A673 (cell line): ENCODE measurements at regions not wholly inside any gene's neighbourhood (a gene's known extent, or its start where the extent isn't known, plus 50 kb on each side); places are given as distances from the start of the nearest gene placed in this dataset.
"Not testable (repeated sequence)": the region's sequence is repeated elsewhere in the genome, so short reads cannot be mapped to it uniquely, and the experiment has no call there.

ENCODE experiments used
- BruUV-seq: library from RNA; stranded (reverse); fragments of 400-500 nt; replicated peaks from 2 replicates; lab custom pipeline; 2021; lab: Mats Ljungman, UMichigan
- CTCF ChIA-PET: fragments of 300-600 bp; sonication (Branson Sonifier 250); formaldehyde crosslinking; loops from one replicate; lab custom pipeline; 2022; ENCODE audit warnings: antibody characterized with exemption; lab: Charles Lee
- POLR2A ChIA-PET: fragments of 300-600 bp; sonication (Branson Sonifier 250); formaldehyde crosslinking; loops from one replicate; lab custom pipeline; 2022; ENCODE audit warnings: antibody characterized with exemption; ENCODE audit not compliant: low non-redundant PET; lab: Charles Lee
- DNase-seq: peaks from one replicate; pipeline ENCODE4 v3.0.0-alpha.2; 2015; ENCODE audit warnings: low spot score
- H3K27ac ChIP-seq: fragments of 200-600 bp; sonication (generic); 2 replicates; pipeline ENCODE4 v1.5.1; 2016; ENCODE audit warnings: mixed run types, low read depth, mild to moderate bottlenecking, mixed read lengths, antibody characterized with exemption, low read length; ENCODE audit not compliant: poor library complexity, severe bottlenecking
- H3K27me3 ChIP-seq: fragments of 200-600 bp; sonication (generic); replicated peaks from 2 replicates; pipeline ENCODE4 v1.6.1; 2017; ENCODE audit warnings: mixed run types, low read depth, mild to moderate bottlenecking, mixed read lengths, antibody characterized with exemption, low read length; ENCODE audit not compliant: insufficient read depth, poor library complexity
- H3K36me3 ChIP-seq: fragments of 200-600 bp; sonication (generic); 2 replicates; pipeline ENCODE4 v1.6.1; 2016; ENCODE audit warnings: mixed run types, mild to moderate bottlenecking, mixed read lengths, antibody characterized with exemption, low read length; ENCODE audit not compliant: insufficient read depth, poor library complexity, severe bottlenecking
- H3K4me1 ChIP-seq: fragments of 200-600 bp; sonication (generic); 2 replicates; pipeline ENCODE4 v1.6.1; 2017; ENCODE audit warnings: mixed run types, mild to moderate bottlenecking, mixed read lengths, antibody characterized with exemption, low read length; ENCODE audit not compliant: insufficient read depth, poor library complexity, severe bottlenecking
- H3K4me3 ChIP-seq: fragments of 200-600 bp; sonication (generic); 2 replicates; pipeline ENCODE4 v1.5.1; 2016; ENCODE audit warnings: low read depth, mixed run types, mild to moderate bottlenecking, mixed read lengths, low read length; ENCODE audit not compliant: poor library complexity, severe bottlenecking
- H3K9me3 ChIP-seq: fragments of 200-600 bp; sonication (generic); 2 replicates; pipeline ENCODE4 v1.6.1; 2016; ENCODE audit warnings: mixed run types, low read depth, mild to moderate bottlenecking, mixed read lengths, antibody characterized with exemption, low read length; ENCODE audit not compliant: poor library complexity, severe bottlenecking
- CTCF ChIP-seq: fragments of 300-800, 200-600 bp; sonication (generic); conservative IDR thresholded peaks from 2 replicates; pipeline ENCODE4 v1.5.1; 2017; ENCODE audit warnings: low read depth, mild to moderate bottlenecking, antibody characterized with exemption, low read length, moderate library complexity, mixed read lengths
- EZH2 ChIP-seq: fragments of 200-600 bp; sonication (generic); IDR thresholded peaks from 2 replicates; pipeline ENCODE4 v1.6.1; 2017; ENCODE audit warnings: borderline replicate concordance, low read depth, mild to moderate bottlenecking, mixed read lengths, antibody characterized with exemption, low read length; ENCODE audit not compliant: poor library complexity, severe bottlenecking
- intact Hi-C: fragments of 100-400 bp; cut with micrococcal nuclease; formaldehyde crosslinking; loops from one replicate; pipeline ENCODE4 v1.10.0; 2022; ENCODE audit not compliant: unreplicated experiment

DNA sequence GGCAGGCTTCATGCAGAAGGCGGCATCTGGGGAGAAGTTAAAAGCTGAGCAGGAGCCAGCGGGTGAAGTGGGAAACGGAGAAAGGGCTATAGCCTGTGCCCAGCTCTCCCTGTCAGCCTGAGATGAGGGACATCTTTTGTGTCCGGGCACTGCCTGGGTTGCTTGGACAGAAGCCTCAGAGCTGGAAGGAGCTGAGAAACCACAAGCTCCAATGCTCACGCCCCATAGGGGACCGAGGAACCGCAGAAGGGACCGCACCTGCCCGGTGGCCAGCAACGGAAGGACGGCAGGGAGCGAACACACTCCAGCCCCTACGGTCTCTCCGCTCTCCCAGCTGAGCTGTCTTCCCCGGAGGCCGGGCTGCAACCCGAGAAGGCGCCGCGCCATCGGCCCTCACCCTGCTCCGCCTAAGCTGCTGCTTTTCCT lies 175.8 kb downstream of the NPIPB11 start:
- no peak overlapping the region for H3K27ac ChIP-seq
- intact Hi-C loops, result no loop called here
- H3K4me1 ChIP-seq, result no peaks in the 10 kb centered on the region
- BruUV-seq, result no TSS peak
- ChIA-PET POLR2A (no interaction called here), CTCF (no interaction called here)
- H3K9me3 ChIP-seq, result no peaks in the 10 kb centered on the region
- no peak for TF ChIP-seq CTCF
- no peak for TF ChIP-seq EZH2
- DNase-seq, result no peak
- no peaks in the 10 kb centered on the region for H3K27me3 ChIP-seq
- H3K4me3 ChIP-seq, result no peak overlapping the region
- no peaks in the 10 kb centered on the region for H3K36me3 ChIP-seq

GRCh38 chr16:29230006-29230668 lies 176.4 kb downstream of the NPIPB11 start:
- DNase-seq, POLR2A ChIA-PET, H3K27me3 ChIP-seq, H3K27ac ChIP-seq, H3K36me3 ChIP-seq, H3K4me1 ChIP-seq, H3K4me3 ChIP-seq, BruUV-seq, H3K9me3 ChIP-seq, intact Hi-C loops, CTCF ChIA-PET: not testable (repeated sequence)

DNA sequence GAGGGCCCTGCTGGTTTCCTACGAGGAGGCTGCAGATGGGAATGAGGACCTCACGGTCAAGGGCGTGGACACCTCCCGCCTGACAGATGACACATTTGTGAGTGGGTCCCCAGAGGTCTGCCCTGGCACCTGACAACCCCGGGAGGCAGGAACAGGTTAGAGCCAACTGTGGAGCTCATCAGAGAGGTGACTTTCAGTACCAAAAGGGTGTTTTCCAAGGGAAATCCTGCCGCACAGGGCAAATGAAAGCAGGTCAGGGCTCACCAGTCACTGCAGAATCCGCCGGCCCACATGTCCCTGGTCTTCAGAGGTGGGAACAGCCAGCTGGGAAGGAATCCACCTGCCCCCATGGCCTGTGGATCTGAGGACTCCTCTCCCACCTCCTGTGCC lies 176.9 kb downstream of the NPIPB11 start:
- CTCF ChIA-PET, H3K27ac ChIP-seq, POLR2A ChIA-PET, DNase-seq, intact Hi-C loops, H3K4me1 ChIP-seq, H3K4me3 ChIP-seq, H3K9me3 ChIP-seq, BruUV-seq, H3K27me3 ChIP-seq, H3K36me3 ChIP-seq: not testable (repeated sequence)

- H3K27ac ChIP-seq, intact Hi-C loops, DNase-seq: not testable (repeated sequence)
These were observed 177.6 kb downstream of the NPIPB11 start for GRCh38 chr16:29228664-29229611.

More at GRCh38 chr16:29228664-29229611, 177.6 kb downstream of the NPIPB11 start:
- POLR2A ChIA-PET, CTCF ChIA-PET, H3K4me3 ChIP-seq, BruUV-seq, H3K4me1 ChIP-seq, H3K9me3 ChIP-seq, H3K27me3 ChIP-seq, H3K36me3 ChIP-seq: not testable (repeated sequence)
